T-helper 2 cell treated with Interferon-gamma antibody and Interleukin-4, amounts not matched to agents 5 μg/mL and 100 μg/mL, for 36 hours (primary cell): ENCODE measurements at regions not wholly inside any gene's neighbourhood (a gene's known extent, or its start where the extent isn't known, plus 50 kb on each side); places are given as distances from the start of the nearest gene placed in this dataset.
A peak's percentile ranks its signal among the peaks of the same experiment; 100 is the strongest.
"Not testable (repeated sequence)": the region's sequence is repeated elsewhere in the genome, so short reads cannot be mapped to it uniquely, and the experiment has no call there.

Experiments
- DNase-seq: peaks from one replicate; pipeline ENCODE4 v3.0.0; 2021; ENCODE audit warnings: low spot score
- H3K27ac Mint-ChIP-seq: one replicate; pipeline ENCODE4 v1.8.0; 2021; ENCODE audit warnings: mild to moderate bottlenecking, mixed read lengths
- H3K27me3 Mint-ChIP-seq: one replicate; pipeline ENCODE4 v1.8.0; 2021; ENCODE audit warnings: low read depth, mixed read lengths
- H3K36me3 Mint-ChIP-seq: one replicate; pipeline ENCODE4 v1.8.0; 2021; ENCODE audit warnings: low read depth, mixed read lengths
- H3K4me1 Mint-ChIP-seq: one replicate; pipeline ENCODE4 v1.8.0; 2021; ENCODE audit warnings: low read depth, mixed read lengths
- H3K4me3 Mint-ChIP-seq: one replicate; pipeline ENCODE4 v1.8.0; 2022; ENCODE audit warnings: mild to moderate bottlenecking, moderate library complexity, mixed read lengths
- H3K9me3 Mint-ChIP-seq: one replicate; pipeline ENCODE4 v1.8.0; 2021; ENCODE audit warnings: mixed read lengths

DNA sequence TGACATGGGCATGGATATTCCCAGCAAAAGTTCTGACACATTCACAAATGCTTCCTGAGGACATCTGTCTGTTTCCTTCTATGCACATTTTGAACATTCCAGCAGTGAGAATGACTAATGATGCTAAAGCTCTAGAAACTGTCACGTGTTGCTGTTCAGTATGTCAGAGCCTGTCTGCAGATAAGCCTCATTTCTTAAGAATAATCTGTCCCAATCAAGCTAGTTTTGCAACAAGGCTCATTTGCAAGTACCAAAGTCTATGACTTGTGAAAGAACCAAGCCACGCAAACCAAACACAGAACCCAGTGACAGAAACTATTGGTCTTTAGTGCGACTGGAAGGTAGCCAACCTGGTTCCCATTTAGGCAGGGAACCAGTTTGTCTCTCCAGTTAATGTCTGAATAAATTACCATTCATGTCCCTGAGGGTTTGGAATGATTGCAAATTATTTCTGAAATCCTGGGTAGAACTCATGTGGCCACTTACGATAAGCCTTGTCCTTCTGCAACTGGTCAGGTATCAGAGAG lies 178.5 kb downstream of the C9orf152 start:
- no peaks in the 10 kb centered on the region for H3K9me3 Mint-ChIP-seq
- DNase-seq: peak; percentile 21
- H3K27ac Mint-ChIP-seq: peak overlapping the region; percentile 76
- H3K27me3 Mint-ChIP-seq: no peaks in the 10 kb centered on the region
- H3K4me1 Mint-ChIP-seq: peaks cover 33% of the 10 kb centered on the region
- no peaks in the 10 kb centered on the region for H3K36me3 Mint-ChIP-seq
- H3K4me3 Mint-ChIP-seq: peak overlapping the region; percentile 22

GRCh38 chr9:110029956-110030480 lies 177.9 kb downstream of the C9orf152 start:
- Mint-ChIP-seq H3K36me3 (no peaks in the 10 kb centered on the region), H3K27ac (peak overlapping the region; percentile 76), H3K9me3 (no peaks in the 10 kb centered on the region), H3K4me3 (peak overlapping the region; percentile 22), H3K27me3 (no peaks in the 10 kb centered on the region), H3K4me1 (peaks cover 33% of the 10 kb centered on the region)
- no peak for DNase-seq

DNA sequence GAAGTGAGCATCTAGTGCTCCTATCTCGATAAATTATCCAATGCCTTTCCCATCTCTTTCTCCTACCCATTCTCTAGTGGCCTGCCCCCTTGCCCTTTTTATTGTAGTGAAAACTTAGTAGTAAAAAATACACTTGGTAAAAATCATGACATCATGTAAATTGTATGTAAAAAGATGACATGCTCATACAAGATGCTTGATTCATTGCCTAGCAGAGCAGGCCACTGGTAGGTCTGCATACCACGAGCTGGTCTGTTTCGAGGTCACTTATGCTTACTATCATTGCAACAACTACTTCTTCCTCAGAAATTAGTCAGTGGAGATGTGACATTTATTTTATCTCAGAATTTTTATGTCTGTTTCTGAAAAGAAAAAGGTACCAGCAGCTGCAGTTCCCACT lies 177.3 kb downstream of the C9orf152 start:
- Mint-ChIP-seq H3K36me3 (no peaks in the 10 kb centered on the region), H3K4me1 (peaks cover 32% of the 10 kb centered on the region), H3K9me3 (no peaks in the 10 kb centered on the region), H3K27me3 (no peaks in the 10 kb centered on the region), H3K27ac (peak overlapping the region; percentile 12), H3K4me3 (peak overlapping the region; percentile 22)
- DNase-seq: peak; percentile 20

DNA sequence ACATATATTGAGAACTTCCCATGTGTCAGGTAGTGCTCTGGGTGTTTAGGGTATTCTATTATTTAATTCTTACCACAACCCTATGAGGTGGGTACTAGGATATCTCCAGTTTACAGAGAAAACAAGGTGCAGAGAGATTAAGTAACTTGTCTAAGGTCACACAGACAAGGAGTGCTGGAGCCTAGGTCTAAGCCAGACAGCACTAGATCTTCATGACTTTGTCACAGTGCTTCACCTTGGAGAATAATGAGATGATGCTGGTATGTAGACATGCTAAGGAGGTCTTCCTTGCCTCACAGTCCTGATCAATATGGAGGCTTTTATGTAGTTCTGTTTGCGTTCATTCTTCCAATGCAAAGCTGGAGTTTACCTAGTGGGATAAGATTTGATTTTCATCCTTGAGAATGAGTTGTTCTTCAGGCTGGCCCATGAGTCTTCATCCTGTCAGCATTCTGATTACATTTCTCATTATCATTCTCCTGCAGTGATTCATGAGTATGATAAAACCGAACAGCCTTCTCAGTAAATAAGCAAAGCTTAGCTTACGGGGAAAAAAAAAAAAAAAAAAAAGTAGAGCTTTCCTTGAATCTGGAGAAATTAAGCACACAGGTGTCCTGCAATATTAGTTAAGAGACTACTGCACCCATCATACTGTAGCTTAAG lies 176.3 kb downstream of the C9orf152 start:
- Mint-ChIP-seq H3K4me3 (no peak overlapping the region), H3K36me3 (no peaks in the 10 kb centered on the region), H3K27ac (no peak overlapping the region), H3K27me3 (no peaks in the 10 kb centered on the region), H3K4me1 (peaks cover 28% of the 10 kb centered on the region), H3K9me3 (no peaks in the 10 kb centered on the region)
- no peak for DNase-seq

DNA sequence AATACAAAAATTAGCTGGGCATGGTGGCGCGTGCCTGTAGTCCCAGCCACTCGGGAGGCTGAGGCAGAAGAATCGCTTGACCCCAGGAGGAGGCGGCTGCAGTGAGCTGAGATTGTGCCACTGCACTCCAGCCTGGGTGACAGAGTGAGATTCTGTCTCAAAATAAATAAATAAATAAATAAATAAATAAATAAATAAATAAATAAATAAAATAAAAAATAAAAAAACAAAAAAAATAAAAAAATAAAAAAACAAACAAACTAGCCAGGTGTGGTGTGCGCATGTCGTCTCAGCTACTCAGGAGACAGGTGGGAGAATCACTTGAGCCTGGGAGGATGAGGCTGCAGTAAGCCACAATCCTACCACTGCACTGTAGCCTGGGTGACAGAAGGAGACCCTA lies 175.4 kb downstream of the C9orf152 start:
- DNase-seq, H3K27me3 Mint-ChIP-seq, H3K36me3 Mint-ChIP-seq, H3K27ac Mint-ChIP-seq, H3K4me3 Mint-ChIP-seq, H3K9me3 Mint-ChIP-seq: not testable (repeated sequence)
- H3K4me1 Mint-ChIP-seq: peaks cover 28% of the 10 kb centered on the region

DNA sequence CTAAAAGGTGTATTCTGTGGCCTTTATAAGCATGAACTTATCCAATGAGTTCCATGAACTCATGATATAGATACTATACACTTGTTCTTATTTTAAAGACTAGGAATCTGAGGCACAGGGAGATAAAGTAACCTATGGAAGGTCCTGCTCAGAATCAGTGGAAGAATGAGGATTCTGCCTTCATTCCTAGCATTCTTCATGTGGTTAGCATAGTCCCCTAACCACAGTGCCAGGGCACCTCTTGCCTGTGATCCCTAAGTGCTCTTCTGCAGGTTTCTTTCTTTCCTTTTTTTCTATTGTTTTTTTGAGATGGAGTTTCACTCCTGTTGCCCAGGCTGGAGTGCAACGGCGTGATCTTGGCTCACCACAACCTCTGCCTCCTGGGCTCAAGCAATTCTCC lies 174.1 kb downstream of the C9orf152 start:
- Mint-ChIP-seq H3K9me3 (no peaks in the 10 kb centered on the region), H3K4me1 (peaks cover 23% of the 10 kb centered on the region), H3K27ac (no peak overlapping the region), H3K4me3 (no peak overlapping the region), H3K27me3 (no peaks in the 10 kb centered on the region), H3K36me3 (no peaks in the 10 kb centered on the region)
- no peak for DNase-seq

DNA sequence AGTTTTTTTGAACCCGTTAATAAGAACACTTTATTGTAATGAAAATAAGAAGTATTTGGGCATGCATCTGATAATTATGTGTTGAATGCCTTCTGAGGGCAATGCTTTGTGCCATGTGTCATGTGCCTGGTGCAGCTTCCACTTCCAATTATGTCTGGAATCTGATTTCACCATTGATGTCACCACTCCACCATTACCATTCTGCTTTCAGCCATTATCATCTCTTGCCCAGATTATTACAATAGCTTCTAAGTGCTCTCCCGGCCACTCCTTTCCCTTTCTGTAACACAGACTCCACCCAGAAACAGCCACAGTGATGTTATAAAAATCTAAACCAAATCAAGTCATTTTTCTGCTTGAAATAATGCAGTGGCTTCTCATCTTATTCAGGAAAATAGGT lies 171.7 kb downstream of the C9orf152 start:
- no peak for DNase-seq
- H3K36me3 Mint-ChIP-seq: no peaks in the 10 kb centered on the region
- no peak overlapping the region for H3K4me3 Mint-ChIP-seq
- no peak overlapping the region for H3K27ac Mint-ChIP-seq
- H3K4me1 Mint-ChIP-seq: peaks cover 4% of the 10 kb centered on the region
- H3K9me3 Mint-ChIP-seq: no peaks in the 10 kb centered on the region
- H3K27me3 Mint-ChIP-seq: peaks cover 5% of the 10 kb centered on the region

DNA sequence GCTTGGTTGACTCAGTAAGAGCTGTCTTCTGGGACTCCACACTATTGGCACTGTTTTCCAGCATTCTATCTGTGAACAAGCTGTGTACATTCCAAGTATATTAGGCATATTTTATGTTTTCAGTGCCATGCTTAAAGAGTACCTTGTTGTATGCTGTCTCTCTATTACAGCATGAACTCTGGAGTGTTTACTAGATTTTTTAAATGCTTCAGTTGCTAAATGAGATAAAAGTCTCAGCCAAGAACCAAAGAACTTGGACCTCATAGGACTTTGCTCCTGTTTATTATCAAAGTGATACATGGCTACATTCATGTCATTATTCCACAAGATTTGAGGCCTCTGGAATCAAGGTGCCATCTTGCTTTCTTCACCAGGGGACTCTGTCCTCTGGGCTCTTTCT lies 167.2 kb downstream of the C9orf152 start:
- Mint-ChIP-seq H3K36me3 (no peaks in the 10 kb centered on the region), H3K27me3 (peaks cover 6% of the 10 kb centered on the region), H3K4me1 (peaks cover 6% of the 10 kb centered on the region), H3K9me3 (peaks cover 3% of the 10 kb centered on the region), H3K27ac (no peak overlapping the region), H3K4me3 (no peak overlapping the region)
- DNase-seq: no peak

- Mint-ChIP-seq H3K36me3 (no peaks in the 10 kb centered on the region), H3K27ac (no peak overlapping the region), H3K9me3 (peaks cover 3% of the 10 kb centered on the region)
Measured at GRCh38 chr9:110041452-110041851, 166.5 kb downstream of the C9orf152 start.

DNA sequence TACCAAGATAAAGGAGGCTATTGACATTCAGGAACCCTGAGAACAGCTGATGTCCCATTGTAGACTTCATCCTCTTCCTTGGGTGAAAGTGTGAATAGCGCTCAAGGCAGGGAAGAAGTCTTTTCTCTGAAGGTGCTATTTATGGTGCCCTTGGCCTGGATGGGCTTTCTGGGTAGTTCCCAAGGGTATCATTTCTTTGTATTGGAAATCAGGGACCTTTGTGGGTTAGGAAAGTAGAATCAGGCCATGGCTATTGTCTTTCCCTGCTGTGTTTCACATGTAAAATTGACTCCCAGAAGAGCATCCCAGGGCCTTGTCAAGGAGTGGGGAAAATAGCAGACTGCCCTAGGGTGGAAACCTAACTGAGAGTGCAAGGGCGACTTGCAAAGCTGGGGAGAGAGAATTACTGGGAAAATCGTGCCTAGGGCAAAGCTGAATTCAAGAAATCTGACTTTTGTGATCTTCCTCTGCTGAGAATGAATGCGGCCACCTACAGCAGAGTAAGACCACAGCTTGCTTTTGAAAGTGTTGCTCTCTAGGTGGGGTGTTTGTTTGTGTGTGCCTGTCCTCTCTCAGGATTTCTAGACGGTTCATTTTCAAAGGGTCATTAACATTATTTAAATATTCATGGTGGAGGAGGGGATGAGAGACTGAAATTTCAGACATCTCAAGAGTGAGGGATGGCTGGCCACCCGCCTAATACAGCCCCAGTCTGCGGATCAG lies 160.6 kb downstream of the C9orf152 start:
- Mint-ChIP-seq H3K36me3 (peaks cover 24% of the 10 kb centered on the region), H3K9me3 (peaks cover 3% of the 10 kb centered on the region), H3K27ac (peak overlapping the region; percentile 87), H3K4me3 (peak overlapping the region; percentile 96), H3K4me1 (peaks cover 34% of the 10 kb centered on the region), H3K27me3 (no peaks in the 10 kb centered on the region)
- DNase-seq: no peak

More at GRCh38 chr9:110041452-110041851, 166.5 kb downstream of the C9orf152 start:
- Mint-ChIP-seq H3K4me1 (peaks cover 4% of the 10 kb centered on the region), H3K27me3 (peaks cover 6% of the 10 kb centered on the region), H3K4me3 (no peak overlapping the region)
- DNase-seq: no peak

GRCh38 chr9:110047955-110048402 lies 160.0 kb downstream of the C9orf152 start:
- Mint-ChIP-seq H3K27me3 (no peaks in the 10 kb centered on the region), H3K27ac (peak overlapping the region; percentile 87), H3K9me3 (peaks cover 3% of the 10 kb centered on the region), H3K4me3 (peak overlapping the region; percentile 96), H3K36me3 (peaks cover 29% of the 10 kb centered on the region), H3K4me1 (peaks cover 40% of the 10 kb centered on the region)
- DNase-seq: no peak

- H3K27ac Mint-ChIP-seq: peak overlapping the region; percentile 93
- no peaks in the 10 kb centered on the region for H3K27me3 Mint-ChIP-seq
- DNase-seq: peak; percentile 85
- peak overlapping the region; percentile 96 for H3K4me3 Mint-ChIP-seq
- H3K9me3 Mint-ChIP-seq: peaks cover 3% of the 10 kb centered on the region
- H3K36me3 Mint-ChIP-seq: peaks cover 30% of the 10 kb centered on the region
- peaks cover 43% of the 10 kb centered on the region for H3K4me1 Mint-ChIP-seq
Measured at GRCh38 chr9:110048403-110048975, 159.5 kb downstream of the C9orf152 start.

DNA sequence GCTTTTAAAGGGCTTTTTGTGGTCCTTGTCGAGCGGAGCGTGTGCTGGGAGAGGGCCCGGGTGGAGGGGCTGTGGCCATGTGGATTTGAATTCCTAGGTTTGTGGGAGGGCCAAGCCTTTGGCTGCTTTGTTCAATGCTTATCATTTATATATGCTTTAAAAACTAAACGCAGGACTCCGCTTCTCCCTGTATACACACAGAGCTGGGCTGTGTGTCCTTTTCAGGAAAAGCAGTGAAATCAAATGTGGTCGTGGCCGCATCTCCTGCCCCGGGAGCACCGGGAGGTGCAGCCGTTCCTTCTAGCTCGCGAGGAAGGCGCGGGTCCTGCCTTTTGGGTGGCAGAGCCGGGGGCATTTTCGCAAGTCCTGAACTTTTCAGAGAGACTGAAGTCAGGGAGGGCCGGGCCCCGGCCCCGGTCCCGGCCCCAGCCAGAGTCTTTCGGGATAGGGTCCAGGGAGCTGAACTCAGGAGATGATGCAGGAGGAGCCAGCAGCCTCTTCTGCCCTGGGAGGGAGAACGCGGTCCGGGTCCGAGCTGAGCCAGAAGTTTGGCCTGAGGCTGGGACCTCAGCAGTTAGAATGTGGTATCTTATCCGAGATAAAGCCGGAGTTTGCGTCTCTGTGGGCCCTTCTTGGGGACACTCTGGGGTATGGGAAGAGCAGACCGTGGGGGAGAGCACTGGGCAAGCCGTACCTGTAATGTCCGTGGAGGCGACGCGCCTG lies 158.8 kb downstream of the C9orf152 start:
- H3K4me3 Mint-ChIP-seq: peak overlapping the region; percentile 96
- peak; percentile 21 for DNase-seq
- peaks cover under 1% of the 10 kb centered on the region for H3K9me3 Mint-ChIP-seq
- H3K36me3 Mint-ChIP-seq: peaks cover 34% of the 10 kb centered on the region
- no peaks in the 10 kb centered on the region for H3K27me3 Mint-ChIP-seq
- H3K27ac Mint-ChIP-seq: peak overlapping the region; percentile 93
- peaks cover 47% of the 10 kb centered on the region for H3K4me1 Mint-ChIP-seq
